NCI-H524 treated with DMSO at 0.1 percent for 48 hours (cell line): ENCODE measurements at regions not wholly inside any gene's neighbourhood (a gene's known extent, or its start where the extent isn't known, plus 50 kb on each side); places are given as distances from the start of the nearest gene placed in this dataset.
"Not testable (repeated sequence)": the region's sequence is repeated elsewhere in the genome, so short reads cannot be mapped to it uniquely, and the experiment has no call there.

Source experiments
- DNase-seq: peaks from one replicate; lab custom pipeline; 2025; lab: John Stamatoyannopoulos, UW

- no peak for DNase-seq
Observed at GRCh38 chr11:103730131-103730940, 306.1 kb upstream of the DDI1 start.

- no peak for DNase-seq
Observed at GRCh38 chr11:103731670-103732069, 304.8 kb upstream of the DDI1 start.

DNA sequence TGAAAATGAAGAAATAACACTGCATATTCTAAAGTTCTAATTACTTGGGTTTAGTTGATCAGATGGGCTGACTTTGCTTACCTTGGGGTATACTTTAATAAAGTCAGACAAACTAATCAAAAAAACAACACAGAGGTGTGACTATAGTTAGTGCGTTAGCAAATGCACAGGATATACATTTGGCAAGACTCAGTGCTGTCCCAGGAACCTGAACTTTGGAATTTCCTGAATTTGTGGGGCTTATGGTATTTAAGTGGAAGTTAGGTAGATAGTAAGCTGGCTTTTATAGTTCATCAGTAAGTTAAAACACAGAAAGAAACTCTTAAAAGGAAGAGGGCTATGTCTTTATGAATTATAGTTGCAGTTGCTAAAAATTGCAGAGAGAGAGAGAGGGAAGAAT lies 302.6 kb upstream of the DDI1 start:
- no peak for DNase-seq

- DNase-seq, result no peak
Observed at GRCh38 chr11:103735497-103736032, 300.9 kb upstream of the DDI1 start.

GRCh38 chr11:103736315-103737036 lies 300.0 kb upstream of the DDI1 start:
- no peak for DNase-seq

- no peak for DNase-seq
Observed at GRCh38 chr11:103737037-103737622, 299.3 kb upstream of the DDI1 start.

- no peak for DNase-seq
Observed at GRCh38 chr11:103737747-103738146, 298.7 kb upstream of the DDI1 start.

DNA sequence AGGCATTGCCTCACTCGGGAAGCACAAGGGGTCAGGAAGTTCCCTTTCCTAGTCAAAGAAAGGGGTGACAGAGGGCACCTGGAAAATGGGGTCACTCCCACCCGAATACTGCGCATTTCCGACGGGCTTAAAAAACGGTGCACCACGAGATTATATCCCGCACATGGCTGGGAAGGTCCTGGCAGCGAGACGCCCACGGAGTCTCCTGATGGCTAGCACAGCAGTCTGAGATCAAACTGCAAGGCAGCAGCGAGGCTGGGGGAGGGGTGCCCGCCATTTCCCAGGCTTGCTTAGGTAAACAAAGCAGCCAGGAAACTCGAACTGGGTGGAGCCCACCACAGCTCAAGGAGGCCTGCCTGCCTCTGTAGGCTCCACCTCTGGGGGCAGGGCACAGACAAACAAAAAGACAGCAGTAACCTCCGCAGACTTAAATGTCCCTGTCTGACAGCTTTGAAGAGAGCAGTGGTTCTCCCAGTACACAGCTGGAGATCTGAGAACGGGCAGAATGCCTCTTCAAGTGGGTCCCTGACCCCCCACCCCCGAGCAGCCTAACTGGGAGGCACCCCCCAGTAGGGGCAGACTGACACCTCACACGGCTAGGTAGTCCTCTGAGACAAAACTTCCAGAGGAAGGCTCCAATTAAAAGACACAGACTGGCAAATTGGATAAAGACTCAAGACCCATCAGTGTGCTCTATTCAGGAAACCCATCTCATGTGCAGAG lies 297.2 kb upstream of the DDI1 start:
- DNase-seq, result not testable (repeated sequence)

DNA sequence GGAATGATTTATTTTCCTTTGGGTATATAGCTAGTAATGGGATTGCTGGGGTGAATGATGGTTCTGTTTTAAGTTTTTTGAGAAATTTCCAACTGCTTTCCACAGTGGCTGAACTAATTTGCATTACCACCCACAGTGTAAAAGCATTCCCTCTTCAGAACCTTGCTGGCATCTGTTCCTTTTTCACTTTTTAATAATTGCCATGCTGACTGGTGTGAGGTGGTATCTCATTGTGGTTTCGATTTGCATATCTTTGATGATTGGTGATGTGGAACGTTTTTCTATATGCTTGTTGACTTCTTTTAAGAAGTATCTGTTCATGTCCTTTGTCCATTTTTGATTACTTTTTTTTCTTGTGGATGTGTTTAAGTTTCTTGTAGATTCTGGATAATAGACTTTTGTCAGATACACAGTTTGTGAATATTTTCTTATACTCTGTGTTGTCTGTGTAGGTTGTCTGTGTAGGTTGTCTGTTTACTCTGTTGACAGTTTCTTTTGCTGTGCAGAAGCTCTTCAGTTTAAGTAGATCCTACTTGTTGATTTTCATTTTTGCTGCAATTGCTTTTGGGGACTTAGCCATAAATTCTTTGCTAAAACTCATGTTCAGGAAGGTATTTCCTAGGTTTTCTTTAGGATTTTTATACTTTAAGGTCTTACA lies 291.8 kb upstream of the DDI1 start:
- DNase-seq, result no peak

GRCh38 chr11:103749158-103749557 lies 287.3 kb upstream of the DDI1 start:
- no peak for DNase-seq

- DNase-seq, result no peak
Observed at GRCh38 chr11:103768816-103769215, 267.6 kb upstream of the DDI1 start.

DNA sequence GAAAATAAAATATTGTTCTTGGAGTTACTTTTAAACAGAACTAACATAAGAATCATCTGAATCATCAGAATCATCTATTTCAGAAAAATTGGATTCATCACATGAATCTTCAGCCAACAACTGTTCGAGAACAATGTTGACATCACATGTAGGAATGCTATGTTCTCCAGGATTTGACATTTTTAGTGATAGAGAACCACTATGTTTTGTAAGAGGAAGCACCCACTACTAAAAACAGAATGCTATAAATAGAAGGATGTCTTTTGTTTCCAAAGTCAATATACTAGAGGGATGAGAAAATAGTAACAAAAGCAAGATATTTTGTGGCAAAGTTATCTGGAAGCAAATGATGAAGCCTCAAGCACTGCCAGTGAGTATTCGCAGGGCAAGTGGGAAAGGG lies 263.4 kb upstream of the DDI1 start:
- no peak for DNase-seq

DNA sequence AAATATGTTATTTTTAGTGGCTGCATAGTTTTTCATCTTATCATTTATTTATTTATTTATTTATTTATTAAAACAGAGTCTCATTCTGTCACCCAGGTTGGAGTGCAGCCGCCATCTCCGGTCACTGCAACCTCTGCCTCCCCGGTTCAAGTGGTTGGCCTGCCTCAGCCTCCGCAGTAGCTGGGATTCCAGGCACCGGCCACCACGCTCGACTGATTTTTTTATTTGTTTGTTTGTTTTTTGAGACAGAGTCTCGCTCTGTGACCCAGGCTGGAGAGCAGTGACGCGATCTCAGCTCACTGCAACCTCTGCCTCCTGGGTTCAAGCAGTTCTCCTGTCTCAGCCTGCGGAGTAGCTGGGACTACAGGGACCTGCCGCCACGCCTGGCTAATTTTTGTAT lies 262.9 kb upstream of the DDI1 start:
- no peak for DNase-seq

DNA sequence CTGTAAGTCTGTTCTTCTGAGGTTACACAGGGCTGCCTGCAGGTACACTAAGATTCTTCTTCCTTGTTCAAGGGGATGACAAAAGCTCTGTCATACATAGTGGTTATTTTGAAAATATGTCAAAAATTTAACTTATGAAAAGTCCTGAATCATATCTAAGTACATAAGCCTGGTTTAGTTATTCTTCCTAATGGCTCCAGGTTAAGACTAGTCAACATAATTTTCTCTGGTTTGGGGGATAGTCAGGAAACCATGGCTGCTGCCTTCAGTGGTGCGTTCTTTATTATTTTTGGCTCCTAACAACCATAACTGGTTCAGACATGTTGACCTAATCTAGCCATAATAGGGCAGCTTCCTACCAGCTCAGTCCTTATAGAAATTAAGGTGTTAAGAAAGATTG lies 257.4 kb upstream of the DDI1 start:
- no peak for DNase-seq

DNA sequence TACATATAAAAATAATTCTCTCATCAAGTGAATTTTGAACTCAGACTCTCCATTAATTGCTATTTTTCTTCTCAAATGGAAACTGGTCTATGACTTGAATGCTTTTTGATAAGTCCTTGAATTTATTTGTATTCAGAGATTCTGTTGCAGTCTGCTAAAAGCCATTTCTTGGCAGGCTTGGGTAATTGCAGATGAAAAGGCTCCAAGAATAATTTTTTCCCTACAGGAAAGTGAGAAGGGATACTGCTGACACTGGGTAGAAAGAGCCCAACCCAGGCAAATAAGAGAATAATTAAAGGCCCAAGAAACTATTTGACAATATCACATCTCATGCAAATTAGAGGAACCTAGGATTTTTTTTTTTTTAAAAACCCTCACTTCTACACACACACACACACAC lies 246.5 kb upstream of the DDI1 start:
- no peak for DNase-seq

DNA sequence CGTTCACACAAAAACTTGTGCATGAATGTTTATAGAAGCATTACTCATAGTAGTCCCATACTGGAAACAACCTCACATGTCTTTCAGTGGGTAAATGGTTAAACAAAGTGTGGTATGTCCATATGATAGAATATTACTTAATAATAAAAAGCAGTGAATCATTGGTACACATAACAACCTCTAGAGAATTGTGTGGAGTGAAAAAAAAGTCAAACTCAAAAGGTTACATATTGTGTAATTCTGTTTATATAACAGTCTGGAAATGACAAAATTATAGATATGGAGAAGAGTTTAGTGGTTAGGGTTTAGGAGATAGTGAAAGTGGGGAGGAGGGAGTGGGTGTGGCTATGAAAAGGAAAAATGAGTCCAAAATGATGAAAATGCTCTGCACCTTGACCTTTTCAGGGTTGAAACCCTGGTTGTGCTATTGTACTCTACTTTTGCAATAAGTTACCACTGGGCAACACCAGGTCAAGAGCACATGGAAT lies 243.4 kb upstream of the DDI1 start:
- DNase-seq, result no peak

DNA sequence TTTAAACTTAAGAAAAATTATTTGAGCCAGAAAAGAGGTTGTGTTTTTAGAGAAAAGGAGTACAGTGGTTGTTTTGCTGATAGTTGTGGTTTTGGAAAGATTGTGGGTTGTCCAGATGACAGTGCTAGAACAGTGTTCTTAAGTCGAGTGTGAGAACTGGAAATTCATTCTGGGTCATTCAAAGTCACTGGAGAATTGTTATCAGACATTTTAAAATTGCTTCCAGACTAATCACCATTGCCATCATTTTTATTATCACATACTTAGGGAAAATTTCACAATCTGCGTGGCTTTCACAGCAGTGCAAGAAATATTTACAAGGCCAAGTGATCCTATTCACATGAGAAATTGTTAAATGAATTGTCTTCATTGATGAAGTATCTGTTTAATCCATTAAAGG lies 242.2 kb upstream of the DDI1 start:
- no peak for DNase-seq

DNA sequence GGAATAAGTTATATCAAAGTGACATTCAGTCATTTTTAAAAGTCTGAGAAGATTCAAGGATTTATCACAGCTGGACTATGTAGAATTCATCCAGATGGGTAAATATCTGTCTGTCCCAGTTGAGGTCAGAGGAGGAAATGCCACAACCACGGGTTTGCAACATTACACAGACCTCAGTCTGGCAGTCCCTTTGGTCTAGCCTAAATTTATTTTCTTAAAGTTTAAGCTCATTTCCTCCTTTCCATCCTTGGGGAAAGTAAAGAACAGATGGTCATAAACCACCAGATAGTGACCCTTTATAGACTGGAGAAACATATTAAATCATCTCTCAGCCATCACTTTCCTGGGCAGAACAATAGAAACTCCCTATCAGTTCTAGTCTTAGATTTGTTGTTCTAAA lies 238.4 kb upstream of the DDI1 start:
- no peak for DNase-seq

GRCh38 chr11:103798446-103798845 lies 238.0 kb upstream of the DDI1 start:
- DNase-seq, result no peak

GRCh38 chr11:103800406-103801114 lies 235.9 kb upstream of the DDI1 start:
- DNase-seq, result no peak

DNA sequence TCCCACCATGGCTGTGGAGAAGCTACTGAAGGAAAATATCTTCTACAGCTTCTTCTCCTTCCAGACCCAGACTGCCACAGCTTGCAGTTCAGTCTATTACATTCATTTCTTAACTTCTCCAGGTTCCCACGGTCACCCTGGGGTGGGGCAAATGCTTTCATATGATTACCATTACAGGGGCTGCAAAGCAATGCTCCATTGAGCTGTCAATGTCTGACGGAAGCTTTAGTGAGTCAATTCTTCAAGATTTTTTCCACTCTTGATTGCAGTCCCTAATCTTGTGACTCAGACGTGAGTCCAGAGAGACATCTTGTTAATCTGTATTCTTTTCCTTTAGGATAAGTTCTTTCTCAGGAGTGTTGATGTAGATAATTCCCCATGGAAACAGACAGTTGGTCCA lies 233.4 kb upstream of the DDI1 start:
- no peak for DNase-seq
